ENCODE measurements at regions not wholly inside any gene's neighbourhood (a gene's known extent, or its start where the extent isn't known, plus 50 kb on each side); places are given as distances from the start of the nearest gene placed in this dataset.

- TF ChIP-seq CTCF (IDR thresholded peaks at IDR 0.05) (no peak), POLR2A (IDR thresholded peaks at IDR 0.05) (no peak)
- no peak for DNase-seq
- intact Hi-C loops (cut with DNase I): no loop called here
- Histone ChIP-seq H3K36me3 (replicated peaks in 1 of 2) (no peaks in the 10 kb centered on the region), H3K27ac (no peak overlapping the region), H3K4me1 (replicated peaks in 1 of 2) (no peaks in the 10 kb centered on the region), H3K27me3 (no peaks in the 10 kb centered on the region), H3K4me3 (no peak overlapping the region), H3K9me3 (replicated peaks in 1 of 3) (no peaks in the 10 kb centered on the region)
- WGBS, 4 donors: 78 to 82% (median 81%) methylated on average over 3 of the region's 3 CpGs
These were observed 444.0 kb upstream of the SPHKAP start for GRCh38 chr2:228625481-228625880.

GRCh38 chr2:228624733-228625132, 443.2 kb upstream of the SPHKAP start:
- no peaks in the 10 kb centered on the region for H3K36me3 ChIP-seq (replicated peaks in 1 of 2)
- H3K27me3 ChIP-seq: no peaks in the 10 kb centered on the region
- H3K4me3 ChIP-seq: no peak overlapping the region
- 90 to 96% (median 93%) methylated on average over 1 of the region's 1 CpG for WGBS, 4 donors
- intact Hi-C loops (cut with DNase I): no loop called here
- H3K4me1 ChIP-seq (replicated peaks in 1 of 2): no peaks in the 10 kb centered on the region
- no peak for DNase-seq
- no peak overlapping the region for H3K27ac ChIP-seq
- no peak for TF ChIP-seq POLR2A (IDR thresholded peaks at IDR 0.05)
- TF ChIP-seq CTCF (IDR thresholded peaks at IDR 0.05): no peak
- H3K9me3 ChIP-seq (replicated peaks in 1 of 3): no peaks in the 10 kb centered on the region

GRCh38 chr2:228615496-228615895, 434.0 kb upstream of the SPHKAP start:
- WGBS, 4 donors: 93 to 97% (median 96%) methylated on average over 3 of the region's 3 CpGs
- Histone ChIP-seq H3K27ac (no peak overlapping the region), H3K4me3 (no peak overlapping the region), H3K27me3 (no peaks in the 10 kb centered on the region), H3K9me3 (replicated peaks in 1 of 3) (no peaks in the 10 kb centered on the region), H3K36me3 (replicated peaks in 1 of 2) (no peaks in the 10 kb centered on the region), H3K4me1 (replicated peaks in 1 of 2) (no peaks in the 10 kb centered on the region)
- intact Hi-C loops (cut with DNase I): no loop called here
- no peak for DNase-seq
- TF ChIP-seq POLR2A (IDR thresholded peaks at IDR 0.05) (no peak), CTCF (IDR thresholded peaks at IDR 0.05) (no peak)

- Histone ChIP-seq H3K27ac (no peak overlapping the region), H3K9me3 (replicated peaks in 1 of 3) (no peaks in the 10 kb centered on the region), H3K4me3 (no peak overlapping the region), H3K4me1 (replicated peaks in 1 of 2) (no peaks in the 10 kb centered on the region), H3K36me3 (replicated peaks in 1 of 2) (no peaks in the 10 kb centered on the region), H3K27me3 (no peaks in the 10 kb centered on the region)
- no peak for DNase-seq
- TF ChIP-seq POLR2A (IDR thresholded peaks at IDR 0.05): no peak
- TF ChIP-seq CTCF (IDR thresholded peaks at IDR 0.05): no peak
- intact Hi-C loops (cut with DNase I): no loop called here
- 61 to 70% (median 63%) methylated on average over 2 of the region's 2 CpGs for WGBS, 4 donors
These were observed 433.3 kb upstream of the SPHKAP start for GRCh38 chr2:228614741-228615140.
